ENCODE measurements at regions not wholly inside any gene's neighbourhood (a gene's known extent, or its start where the extent isn't known, plus 50 kb on each side); places are given as distances from the start of the nearest gene placed in this dataset.

GRCh38 chr5:33034777-33035176 is 323.7 kb downstream of the NPR3 start:
- TF ChIP-seq CTCF (conservative IDR thresholded peaks at IDR 0.05; ENCODE audit: low read depth in 2 of 2) (no peak), ZNF114 (CRISPR knock-in tag; IDR thresholded peaks at IDR 0.05) (no peak), EZH2 (IDR thresholded peaks at IDR 0.05; ENCODE audit: low read depth, unreplicated experiment) (no peak), JUNB (IDR thresholded peaks at IDR 0.05; ENCODE audit: unreplicated experiment) (no peak)

All from GM23338 (cell line).